HG03175 (cell line): ENCODE measurements at regions not wholly inside any gene's neighbourhood (a gene's known extent, or its start where the extent isn't known, plus 50 kb on each side); places are given as distances from the start of the nearest gene placed in this dataset.
"Not testable (repeated sequence)": the region's sequence is repeated elsewhere in the genome, so short reads cannot be mapped to it uniquely, and the experiment has no call there.

Experiments
- ATAC-seq: cut with Tn5 transposase; IDR thresholded peaks from one replicate; pipeline ENCODE4 v1.9.1; 2021; ENCODE audit warnings: mild to moderate bottlenecking, moderate library complexity; ENCODE audit not compliant: unreplicated experiment

DNA sequence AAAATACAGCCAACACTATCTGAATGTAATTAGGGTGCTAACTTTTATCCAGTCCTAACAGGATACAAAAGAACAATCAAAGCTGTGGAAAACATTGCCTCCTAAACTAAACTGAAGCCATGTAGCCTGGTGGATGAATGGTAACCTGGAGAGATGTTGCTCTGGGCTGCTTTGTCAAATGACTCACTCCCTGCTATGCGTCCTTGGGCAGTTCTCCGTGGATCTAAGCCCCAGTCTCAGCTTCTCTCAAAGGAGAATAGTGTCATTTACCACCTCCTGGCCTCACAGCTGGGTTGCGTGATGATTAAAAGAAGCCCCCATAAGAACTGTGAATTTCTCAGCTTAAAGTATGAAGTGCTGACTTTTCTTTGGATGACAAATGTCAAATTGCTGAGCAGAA, 203.7 kb downstream of the ICOS start:
- ATAC-seq = no peak

DNA sequence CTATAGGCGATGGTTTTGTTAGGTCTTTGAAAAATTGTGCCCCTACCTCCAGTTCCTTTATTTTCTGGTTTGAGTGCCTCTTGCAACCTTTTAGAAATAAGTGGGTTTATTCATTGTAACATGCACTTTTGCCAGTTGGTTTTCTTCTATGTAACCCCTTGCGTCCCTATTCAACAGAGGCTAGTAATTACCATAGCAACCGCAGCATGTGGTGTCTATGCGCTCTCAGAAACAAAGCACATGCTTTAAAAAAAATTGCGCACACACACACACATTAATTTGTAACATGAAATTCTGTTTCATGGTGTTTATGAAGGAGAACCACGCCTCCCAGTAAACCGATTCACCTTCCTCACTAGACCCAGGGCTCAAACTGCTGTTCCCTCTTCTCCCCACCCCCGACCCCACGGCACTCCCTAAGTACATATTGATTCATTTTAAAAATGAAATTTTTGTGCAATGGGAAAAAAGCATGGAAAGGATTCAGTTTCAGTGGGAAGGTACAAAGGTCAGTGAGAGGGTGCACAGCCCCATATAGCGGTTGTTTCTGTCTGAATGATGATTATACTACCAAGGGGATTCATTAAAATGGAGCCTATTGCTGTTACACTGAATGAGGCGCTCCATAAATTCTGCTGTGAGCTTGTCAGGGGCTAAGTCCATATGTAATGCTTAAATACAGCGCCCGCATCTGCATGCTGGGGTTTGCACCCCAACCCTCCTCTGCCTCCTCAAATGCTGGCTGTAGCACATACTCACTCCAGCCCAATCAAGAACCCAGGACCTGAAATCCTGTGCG, 206.9 kb downstream of the ICOS start:
- no peak for ATAC-seq

- ATAC-seq = no peak
Observed at GRCh38 chr2:204144492-204144891, 207.9 kb downstream of the ICOS start.

DNA sequence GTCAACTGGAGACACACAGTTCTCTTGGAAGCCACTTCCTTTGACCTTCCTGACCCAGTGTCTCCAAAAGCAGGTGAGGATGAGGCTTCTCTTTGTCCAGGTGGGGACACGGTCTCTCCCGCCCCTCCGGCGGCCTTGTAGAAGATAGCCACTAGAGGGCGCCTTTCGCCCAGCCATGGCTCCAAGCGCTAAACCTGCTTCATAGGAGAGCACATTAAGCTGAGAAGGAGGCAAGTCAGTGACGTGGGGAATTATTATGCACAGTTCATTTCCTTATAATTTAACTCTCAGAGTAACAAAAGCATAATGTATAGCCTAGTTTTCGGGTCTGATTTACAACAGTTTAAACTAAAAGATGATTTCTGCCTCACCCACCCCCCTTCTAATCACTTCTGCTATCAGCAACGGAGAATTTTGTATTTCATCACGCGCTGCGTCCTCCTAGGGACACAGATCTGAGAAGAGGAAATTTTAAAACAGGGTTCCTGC, 208.7 kb downstream of the ICOS start:
- peak; percentile 94 for ATAC-seq

DNA sequence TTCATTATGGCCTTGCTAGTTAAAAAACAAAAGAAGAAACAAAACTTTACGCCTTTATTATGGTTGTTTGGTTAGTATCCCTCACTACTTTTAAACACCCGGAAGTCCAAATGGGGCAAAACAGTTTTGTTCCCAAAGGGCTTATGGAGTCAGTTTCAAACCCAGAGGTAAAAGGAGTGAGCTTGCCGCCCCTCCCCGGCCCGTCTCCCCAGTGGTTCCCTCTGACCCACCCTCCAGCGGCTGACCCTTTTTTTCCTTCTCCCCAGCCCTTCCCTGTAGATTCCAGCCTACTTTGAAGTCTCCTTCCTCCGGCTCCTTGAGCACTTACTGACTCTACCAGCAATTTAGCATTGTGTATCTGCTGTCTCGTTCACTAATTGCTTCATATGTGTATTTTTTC, 209.2 kb downstream of the ICOS start:
- no peak for ATAC-seq

- not testable (repeated sequence) for ATAC-seq
Observed at GRCh38 chr2:204147040-204147439, 210.5 kb downstream of the ICOS start.

DNA sequence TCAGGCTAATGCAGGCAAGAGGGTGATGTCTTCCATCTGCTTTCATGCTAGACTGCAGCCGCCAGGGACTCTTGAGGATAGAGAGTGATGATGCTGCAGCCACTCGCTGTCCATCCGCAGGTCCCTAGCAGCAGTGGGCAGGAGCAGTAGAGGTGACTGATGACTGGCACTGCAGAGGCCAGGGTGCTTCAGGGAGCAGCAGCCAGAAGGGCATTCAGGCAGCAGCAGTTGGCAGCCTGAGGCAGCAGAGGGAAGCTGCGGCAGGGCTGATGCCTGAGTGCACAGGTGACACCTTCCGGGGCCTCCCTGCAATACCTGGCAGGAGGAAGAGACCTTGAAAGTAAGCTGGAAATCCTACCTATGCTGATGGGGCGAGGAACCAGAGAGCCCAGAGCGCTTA, 214.2 kb downstream of the ICOS start:
- ATAC-seq = no peak

DNA sequence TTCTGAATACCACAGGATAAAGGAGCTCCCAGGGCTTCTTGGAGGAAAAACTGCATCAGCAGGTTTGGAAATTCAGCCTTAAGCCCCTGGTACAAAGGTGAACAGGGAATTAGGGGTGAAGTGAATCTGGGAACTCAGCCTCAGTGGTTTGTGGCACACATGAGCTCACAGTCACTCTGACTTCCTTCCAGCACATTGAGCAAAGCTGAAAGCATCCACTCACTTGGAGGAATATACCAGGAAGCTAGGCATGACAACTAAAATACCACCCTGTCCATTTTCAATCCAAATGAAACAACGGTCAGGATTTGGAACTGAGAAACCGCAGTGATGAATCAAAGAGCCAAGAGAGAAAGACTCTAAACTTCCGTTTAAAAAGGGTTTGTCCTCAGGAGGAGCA, 216.1 kb downstream of the ICOS start:
- no peak for ATAC-seq

- no peak for ATAC-seq
Observed at GRCh38 chr2:204154863-204155262, 218.3 kb downstream of the ICOS start.

- ATAC-seq = no peak
Observed at GRCh38 chr2:204156456-204156855, 219.9 kb downstream of the ICOS start.

DNA sequence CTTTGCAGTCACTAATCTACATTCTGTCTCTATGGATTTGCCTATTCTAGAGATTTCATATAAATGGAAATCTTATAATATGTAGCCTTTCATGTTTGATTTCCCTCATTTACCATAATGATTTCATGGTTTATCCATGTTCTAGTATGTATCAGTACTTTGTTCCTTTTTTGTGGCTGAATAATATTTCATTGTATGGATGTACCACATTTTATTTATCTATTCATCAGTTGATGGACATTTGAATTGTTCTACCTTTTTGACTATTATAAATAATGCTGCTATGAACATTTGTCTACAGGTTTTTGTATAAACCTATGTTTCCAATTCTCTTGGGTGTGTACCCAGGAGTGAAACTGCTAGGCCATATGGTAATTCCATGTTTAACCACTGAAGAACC, 221.1 kb downstream of the ICOS start:
- no peak for ATAC-seq

GRCh38 chr2:204159526-204159925, 223.0 kb downstream of the ICOS start:
- ATAC-seq = no peak

GRCh38 chr2:204160989-204161388, 224.4 kb downstream of the ICOS start:
- ATAC-seq = no peak

DNA sequence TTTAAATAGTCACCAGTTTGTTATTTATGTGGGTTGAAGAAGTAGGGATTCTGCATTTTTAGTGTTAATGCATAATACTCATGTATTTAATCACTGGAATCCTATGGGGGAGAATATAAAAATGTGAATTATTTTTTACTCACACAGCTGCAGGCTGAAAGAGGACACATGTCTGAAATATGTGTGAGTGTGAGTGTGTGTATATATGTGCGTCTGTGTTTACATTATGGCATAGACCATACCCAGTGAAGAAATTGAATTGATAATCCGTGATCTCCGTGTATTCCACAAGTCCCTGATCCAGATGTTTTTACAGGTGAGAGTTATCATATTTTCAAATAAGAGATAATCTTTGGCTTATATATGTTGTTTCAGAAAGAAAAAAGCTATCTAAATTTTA, 225.3 kb downstream of the ICOS start:
- ATAC-seq = no peak

- ATAC-seq = no peak
Observed at GRCh38 chr2:204166961-204167360, 230.4 kb downstream of the ICOS start.

DNA sequence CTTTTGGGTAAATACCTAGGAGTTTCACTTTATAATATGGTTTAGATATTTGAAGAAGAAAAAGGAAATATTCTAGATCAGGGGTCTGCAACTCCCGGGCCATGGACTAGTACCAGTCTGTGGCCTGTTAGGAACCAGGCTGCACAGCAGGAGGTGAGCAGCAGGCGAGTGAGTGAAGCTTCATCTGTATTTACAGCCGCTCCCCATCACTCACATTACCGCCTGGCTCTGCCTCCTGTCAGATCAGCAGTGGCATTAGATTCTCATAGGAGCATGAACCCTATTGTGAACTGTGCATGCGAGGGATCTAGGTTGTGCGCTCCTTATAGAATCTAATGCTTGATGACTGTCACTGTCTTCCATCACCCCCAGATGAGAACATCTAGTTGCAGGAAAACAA, 231.1 kb downstream of the ICOS start:
- ATAC-seq = not testable (repeated sequence)

GRCh38 chr2:204170411-204170810, 233.8 kb downstream of the ICOS start:
- no peak for ATAC-seq

GRCh38 chr2:204171432-204172144, 235.0 kb downstream of the ICOS start:
- no peak for ATAC-seq

DNA sequence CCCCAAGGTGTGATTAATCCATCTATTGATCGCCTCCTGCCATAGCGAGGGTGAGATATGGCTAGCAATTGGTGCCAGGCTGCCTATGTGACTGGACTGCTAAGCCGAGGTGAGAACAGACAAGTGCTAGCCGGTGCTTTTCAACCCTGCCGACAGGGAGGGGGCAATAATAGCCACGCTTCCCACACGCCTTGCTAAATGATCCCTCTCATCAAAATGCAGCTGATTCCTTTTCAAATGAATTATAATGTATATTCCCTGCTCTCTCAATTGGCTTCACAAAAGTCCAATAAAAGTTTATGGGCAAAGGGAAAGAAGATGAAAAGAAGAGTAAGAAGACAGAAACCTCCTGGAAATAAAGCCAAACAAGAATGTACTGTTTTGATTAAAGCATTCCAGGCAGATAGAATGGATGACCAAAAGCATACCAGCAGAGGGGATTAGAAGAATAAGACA, 235.6 kb downstream of the ICOS start:
- no peak for ATAC-seq

- no peak for ATAC-seq
Observed at GRCh38 chr2:204174034-204174433, 237.5 kb downstream of the ICOS start.

- ATAC-seq = no peak
Observed at GRCh38 chr2:204175552-204176271, 239.1 kb downstream of the ICOS start.

DNA sequence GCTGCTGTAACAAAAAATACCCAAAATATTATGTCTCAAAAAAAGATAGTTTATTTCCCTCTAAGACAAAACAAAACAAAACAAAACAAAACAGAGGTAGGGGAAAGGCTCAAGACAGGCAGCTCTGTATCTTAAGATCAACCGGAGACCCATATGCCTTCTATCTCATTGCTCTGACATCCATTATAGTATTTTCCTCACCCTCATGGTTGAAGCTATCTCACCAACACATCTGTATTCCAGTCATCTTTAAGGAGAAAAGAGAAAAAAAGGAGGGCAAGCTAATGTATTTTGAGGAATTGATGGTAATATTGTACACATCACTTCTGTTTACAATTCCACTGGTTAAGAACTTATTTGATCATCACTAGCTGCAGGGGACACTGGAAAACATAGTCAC, 239.7 kb downstream of the ICOS start:
- no peak for ATAC-seq
